Trophoblast cell (in vitro differentiated cells and primary cell): ENCODE measurements at regions not wholly inside any gene's neighbourhood (a gene's known extent, or its start where the extent isn't known, plus 50 kb on each side); places are given as distances from the start of the nearest gene placed in this dataset.
"Not testable (repeated sequence)": the region's sequence is repeated elsewhere in the genome, so short reads cannot be mapped to it uniquely, and the experiment has no call there.

Source experiments
- DNase-seq, 2 donors: peaks; one replicate each; pipeline ENCODE4 v3.0.0-alpha.2; 2016
- H2AFZ ChIP-seq: 2 replicates; pipeline ENCODE4 v1.6.1; 2013; ENCODE audit warnings: low read length, moderate library complexity, mild to moderate bottlenecking; ENCODE audit not compliant: insufficient read depth, poor library complexity
- H2AK5ac ChIP-seq: 2 replicates; pipeline ENCODE4 v1.6.1; 2013; ENCODE audit warnings: mild to moderate bottlenecking, low read length
- H2BK120ac ChIP-seq: 2 replicates; pipeline ENCODE4 v1.6.1; 2013; ENCODE audit warnings: low read length, mild to moderate bottlenecking, moderate library complexity; ENCODE audit not compliant: insufficient read depth, poor library complexity
- H2BK12ac ChIP-seq: 2 replicates; pipeline ENCODE4 v1.6.1; 2013; ENCODE audit warnings: mild to moderate bottlenecking, low read length, moderate library complexity
- H2BK5ac ChIP-seq: 2 replicates; pipeline ENCODE4 v1.6.1; 2013; ENCODE audit warnings: low read length, low read depth, moderate library complexity, mild to moderate bottlenecking; ENCODE audit not compliant: poor library complexity
- H3K14ac ChIP-seq: 2 replicates; pipeline ENCODE4 v1.6.1; 2013; ENCODE audit warnings: mild to moderate bottlenecking, low read length
- H3K18ac ChIP-seq: 2 replicates; pipeline ENCODE4 v1.6.1; 2013; ENCODE audit warnings: mild to moderate bottlenecking, low read length
- H3K23ac ChIP-seq: 2 replicates; pipeline ENCODE4 v1.6.1; 2013; ENCODE audit warnings: low read length
- H3K27ac ChIP-seq: 2 replicates; pipeline ENCODE4 v1.5.1; 2013; ENCODE audit warnings: low read depth, mild to moderate bottlenecking, inconsistent platforms, low read length, moderate library complexity
- H3K27me3 ChIP-seq: 2 replicates; pipeline ENCODE4 v1.6.1; 2013; ENCODE audit warnings: inconsistent platforms, mild to moderate bottlenecking, low read length, moderate library complexity; ENCODE audit not compliant: insufficient read depth
- H3K36me3 ChIP-seq, 2 experiments: 1 replicate in 1 of 2; 2 replicates in 1 of 2; pipeline ENCODE4 v1.6.1; 2013; ENCODE audit warnings: low read length in 2 of 2, mild to moderate bottlenecking in 2 of 2, moderate library complexity in 1 of 2; ENCODE audit not compliant: insufficient read depth in 2 of 2, control insufficient read depth in 1 of 2
- H3K4ac ChIP-seq: 2 replicates; pipeline ENCODE4 v1.6.1; 2013; ENCODE audit warnings: low read depth, mild to moderate bottlenecking, low read length, moderate library complexity
- H3K4me1 ChIP-seq, 2 experiments: 1 replicate in 1 of 2; 2 replicates in 1 of 2; pipeline ENCODE4 v1.6.1; 2013; ENCODE audit warnings: low read length in 2 of 2, mild to moderate bottlenecking in 2 of 2, moderate library complexity in 1 of 2; ENCODE audit not compliant: insufficient read depth in 2 of 2, control insufficient read depth in 1 of 2
- H3K4me2 ChIP-seq: 2 replicates; pipeline ENCODE4 v1.6.1; 2013; ENCODE audit warnings: inconsistent platforms, mild to moderate bottlenecking, low read length, moderate library complexity
- H3K4me3 ChIP-seq: 2 replicates; pipeline ENCODE4 v1.5.1; 2013; ENCODE audit warnings: mild to moderate bottlenecking, low read depth, low read length, inconsistent platforms
- H3K79me1 ChIP-seq: one replicate; pipeline ENCODE4 v1.6.1; 2013; ENCODE audit warnings: low read length
- H3K79me2 ChIP-seq: 2 replicates; pipeline ENCODE4 v1.6.1; 2013; ENCODE audit warnings: low read length, mild to moderate bottlenecking; ENCODE audit not compliant: control insufficient read depth, insufficient read depth, poor library complexity
- H3K9ac ChIP-seq: 2 replicates; pipeline ENCODE4 v1.6.1; 2013; ENCODE audit warnings: mild to moderate bottlenecking, low read length
- H3K9me3 ChIP-seq: 2 replicates; pipeline ENCODE4 v1.6.1; 2013; ENCODE audit warnings: low read depth, mild to moderate bottlenecking, control low read depth, inconsistent platforms, low read length; ENCODE audit not compliant: insufficient read depth
- H4K12ac ChIP-seq: 2 replicates; pipeline ENCODE4 v1.6.1; 2013; ENCODE audit warnings: low read depth, mild to moderate bottlenecking, low read length, moderate library complexity
- H4K8ac ChIP-seq: 2 replicates; pipeline ENCODE4 v1.6.1; 2013; ENCODE audit warnings: low read depth, mild to moderate bottlenecking, low read length, moderate library complexity
- H4K91ac ChIP-seq: one replicate; pipeline ENCODE4 v1.6.1; 2013; ENCODE audit warnings: low read depth, mild to moderate bottlenecking, low read length, moderate library complexity
- WGBS: extraction: QIAGEN DNeasy Blood & Tissue Kit; methylation state at CpG from one replicate; pipeline ENCODE4 v1.1.7; 2013; ENCODE audit warnings: missing lambda C conversion rate; ENCODE audit not compliant: insufficient read length, insufficient coverage; ENCODE audit errors: extremely low coverage; 5-methylcytosine and 5-hydroxymethylcytosine counted together

DNA sequence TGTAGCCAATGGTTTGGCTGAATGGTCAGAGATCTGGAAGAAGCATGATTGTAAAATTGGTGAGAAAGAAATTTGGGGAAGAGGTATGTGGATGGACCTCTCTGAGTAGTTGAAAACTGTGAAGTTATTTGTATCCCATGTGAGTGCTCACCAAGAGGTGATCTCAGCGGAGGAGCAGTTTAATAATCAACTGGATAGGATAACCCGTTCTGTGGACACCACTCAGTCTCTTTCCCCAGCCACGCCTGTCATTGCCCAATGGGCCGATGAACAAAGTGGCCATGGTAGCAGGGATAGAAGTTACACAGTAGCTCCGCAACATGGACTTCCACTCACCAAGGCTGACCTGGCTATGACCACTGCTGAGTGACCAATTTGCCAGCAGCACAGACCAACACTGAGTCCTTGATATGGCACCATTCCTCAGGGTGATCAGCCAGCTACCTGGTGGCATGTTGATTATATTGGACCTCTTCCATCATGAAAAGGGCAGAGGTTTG lies 257.4 kb upstream of the ATXN7L3B start:
- Histone ChIP-seq H3K27ac (no peak overlapping the region), H2BK5ac (no peak overlapping the region), H2BK12ac (no peak overlapping the region), H4K8ac (no peak overlapping the region), H3K4me1 (no peaks in the 10 kb centered on the region), H3K18ac (no peak overlapping the region), H2AK5ac (no peak overlapping the region), H4K12ac (no peak overlapping the region), H2BK120ac (no peak overlapping the region), H3K79me2 (no peaks in the 10 kb centered on the region), H3K23ac (no peak overlapping the region), H3K14ac (no peak overlapping the region), H3K9ac (no peak overlapping the region), H4K91ac (no peak overlapping the region), H3K4me3 (no peak overlapping the region), H2AFZ (no peak overlapping the region), H3K9me3 (peaks cover 2% of the 10 kb centered on the region), H3K4me2 (no peak overlapping the region), H3K79me1 (no peaks in the 10 kb centered on the region), H3K27me3 (no peaks in the 10 kb centered on the region), H3K4ac (no peak overlapping the region), H3K36me3 (no peaks in the 10 kb centered on the region)
- no peak for DNase-seq
- WGBS: no CpG with 5 or more reads among the region's 5 CpGs

DNA sequence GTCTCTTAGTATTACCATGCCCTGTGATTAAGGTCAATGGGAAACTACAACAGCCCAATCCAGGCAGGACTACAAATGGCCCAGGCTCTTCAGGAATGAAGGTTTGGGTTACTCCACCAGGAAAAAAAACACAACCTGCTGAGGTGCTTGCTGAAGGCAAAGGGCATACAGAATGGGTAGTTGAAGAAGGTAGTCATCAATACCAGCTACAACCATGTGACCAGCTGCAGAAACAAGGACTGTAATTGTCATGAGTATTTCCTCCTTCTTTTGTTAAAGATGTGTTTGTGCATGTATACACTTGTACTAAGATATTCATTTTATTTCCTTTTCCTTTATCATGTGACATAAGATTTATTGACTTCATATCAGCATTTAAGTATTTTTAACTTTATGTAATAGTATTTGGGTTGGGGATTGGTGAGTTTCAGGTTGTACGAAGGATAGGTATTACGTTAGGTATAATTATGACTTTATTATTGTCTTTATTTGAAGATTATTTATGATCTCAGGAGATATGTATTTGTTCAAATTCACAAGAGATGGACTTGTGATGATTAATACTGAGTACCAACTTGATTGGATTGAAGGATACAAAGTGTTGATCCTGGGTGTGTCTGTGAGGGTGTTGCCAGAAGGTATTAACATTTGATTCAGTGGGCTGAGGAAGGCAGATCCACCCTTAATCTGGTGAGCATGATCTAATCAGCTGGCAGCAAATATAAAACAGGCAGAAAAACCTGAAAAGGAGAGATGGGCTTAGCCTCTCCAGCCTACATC lies 256.0 kb upstream of the ATXN7L3B start:
- H3K18ac ChIP-seq, H3K4ac ChIP-seq, H3K23ac ChIP-seq, H4K8ac ChIP-seq, H3K4me3 ChIP-seq, H3K27me3 ChIP-seq, H3K9ac ChIP-seq, H2AFZ ChIP-seq, H3K36me3 ChIP-seq, H2BK12ac ChIP-seq, H3K14ac ChIP-seq, DNase-seq, H2BK5ac ChIP-seq, H2AK5ac ChIP-seq, H2BK120ac ChIP-seq, H4K12ac ChIP-seq, H3K27ac ChIP-seq, H3K4me1 ChIP-seq, H3K79me1 ChIP-seq, H3K9me3 ChIP-seq, H3K4me2 ChIP-seq, H3K79me2 ChIP-seq, H4K91ac ChIP-seq: not testable (repeated sequence)
- WGBS: 100% methylated on average over 2 of the region's 2 CpGs

DNA sequence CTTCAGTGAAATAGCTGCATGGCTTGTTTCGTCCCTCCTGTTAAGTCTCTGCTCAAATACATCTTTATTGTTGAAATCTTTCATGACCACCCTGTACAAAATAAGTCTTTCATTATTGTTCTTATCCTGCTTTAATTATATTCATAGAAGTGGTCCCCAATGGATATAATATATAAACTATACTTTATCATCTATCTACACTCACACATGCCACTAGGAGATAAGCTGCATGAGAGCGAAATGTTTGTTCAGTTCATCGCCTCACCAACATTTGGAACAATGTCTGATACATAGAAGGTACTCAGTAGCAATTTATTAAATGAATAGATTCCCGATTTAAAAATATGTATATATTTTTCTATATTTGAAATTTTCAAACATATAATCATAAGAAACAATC lies 254.0 kb upstream of the ATXN7L3B start:
- no peaks in the 10 kb centered on the region for H3K36me3 ChIP-seq
- no peak overlapping the region for H3K14ac ChIP-seq

DNA sequence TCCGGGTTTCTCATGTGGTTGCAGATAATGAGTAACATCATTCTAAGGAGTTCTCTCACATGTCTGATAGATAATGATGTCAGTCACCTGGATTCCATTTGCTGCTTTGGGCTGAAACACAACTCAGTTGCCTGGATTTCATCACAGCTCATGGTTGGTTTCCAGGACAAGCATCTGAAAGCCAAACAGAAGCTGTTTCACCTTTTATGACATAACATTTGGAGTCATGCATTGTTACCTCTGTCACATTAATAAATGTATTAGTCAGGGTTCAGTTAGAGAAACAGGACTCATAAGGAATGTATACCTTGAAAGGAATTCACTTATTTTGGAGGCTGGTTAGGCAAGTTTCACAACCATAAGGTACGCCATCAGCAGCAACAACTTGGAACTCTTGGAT lies 251.9 kb upstream of the ATXN7L3B start:
- Histone ChIP-seq H4K12ac (no peak overlapping the region), H3K4me3 (no peak overlapping the region), H3K14ac (no peak overlapping the region), H3K9ac (no peak overlapping the region), H2AFZ (no peak overlapping the region), H4K91ac (no peak overlapping the region), H4K8ac (no peak overlapping the region), H3K23ac (no peak overlapping the region), H2BK12ac (no peak overlapping the region), H3K27ac (no peak overlapping the region), H2BK5ac (no peak overlapping the region), H3K4me2 (no peak overlapping the region), H2BK120ac (no peak overlapping the region), H2AK5ac (no peak overlapping the region), H3K79me2 (no peaks in the 10 kb centered on the region), H3K4me1 (no peaks in the 10 kb centered on the region), H3K27me3 (no peaks in the 10 kb centered on the region), H3K36me3 (no peaks in the 10 kb centered on the region), H3K4ac (no peak overlapping the region), H3K9me3 (no peaks in the 10 kb centered on the region), H3K79me1 (no peaks in the 10 kb centered on the region), H3K18ac (no peak overlapping the region)
- DNase-seq: peak; percentile 91 to 99
- WGBS: no CpG with 5 or more reads among the region's 2 CpGs

More for the DNA sequence above, 254.0 kb upstream of the ATXN7L3B start:
- Histone ChIP-seq H2BK12ac (no peak overlapping the region), H3K4me2 (no peak overlapping the region), H4K12ac (no peak overlapping the region), H3K79me2 (no peaks in the 10 kb centered on the region), H3K18ac (no peak overlapping the region), H3K27me3 (no peaks in the 10 kb centered on the region), H2AFZ (no peak overlapping the region), H3K27ac (no peak overlapping the region), H4K91ac (no peak overlapping the region), H3K9ac (no peak overlapping the region), H2AK5ac (no peak overlapping the region), H3K9me3 (no peaks in the 10 kb centered on the region), H3K4me1 (no peaks in the 10 kb centered on the region), H2BK5ac (no peak overlapping the region), H3K79me1 (no peaks in the 10 kb centered on the region), H3K4ac (no peak overlapping the region), H3K23ac (no peak overlapping the region), H2BK120ac (no peak overlapping the region), H4K8ac (no peak overlapping the region), H3K4me3 (no peak overlapping the region)
- DNase-seq: no peak
- no CpG with 5 or more reads among the region's 4 CpGs for WGBS
